ENCODE measurements at regions not wholly inside any gene's neighbourhood (a gene's known extent, or its start where the extent isn't known, plus 50 kb on each side); places are given as distances from the start of the nearest gene placed in this dataset.

DNA sequence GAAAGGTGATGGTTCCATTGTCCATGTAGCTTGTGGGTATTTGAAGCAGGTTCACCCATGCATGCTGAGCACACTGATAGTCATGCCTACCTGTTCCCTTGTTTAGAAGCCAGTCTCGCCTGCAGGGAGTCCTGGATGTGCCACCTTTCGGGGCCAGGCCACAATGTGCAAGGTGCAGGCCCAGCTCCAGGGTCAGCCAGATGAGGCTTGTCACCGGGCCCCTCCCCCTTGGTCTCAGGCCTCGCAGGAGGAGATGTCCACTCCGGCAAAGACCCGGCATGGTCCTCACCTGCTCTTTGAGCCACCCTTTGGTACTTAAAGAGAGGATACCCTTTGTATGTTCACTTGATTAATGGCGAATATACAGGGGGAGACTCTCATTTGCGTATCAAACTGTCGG is 140.4 kb upstream of the RTL1 start:
- Histone ChIP-seq H3K9me3 (no peaks in the 10 kb centered on the region), H3K4me1 (no peaks in the 10 kb centered on the region), H3K36me3 (no peaks in the 10 kb centered on the region), H3K27me3 (peaks cover 3% of the 10 kb centered on the region), H3K4me3 (no peak overlapping the region), H3K27ac (no peak overlapping the region)
- 90% methylated on average over 9 of the region's 9 CpGs for WGBS
- no peak for DNase-seq (ENCODE audit: low spot score in 2 of 2)
- TF ChIP-seq POLR2AphosphoS5 (IDR thresholded peaks at IDR 0.05) (no peak), EP300 (IDR thresholded peaks at IDR 0.05) (no peak), POLR2A (IDR thresholded peaks at IDR 0.05) (no peak)

DNA sequence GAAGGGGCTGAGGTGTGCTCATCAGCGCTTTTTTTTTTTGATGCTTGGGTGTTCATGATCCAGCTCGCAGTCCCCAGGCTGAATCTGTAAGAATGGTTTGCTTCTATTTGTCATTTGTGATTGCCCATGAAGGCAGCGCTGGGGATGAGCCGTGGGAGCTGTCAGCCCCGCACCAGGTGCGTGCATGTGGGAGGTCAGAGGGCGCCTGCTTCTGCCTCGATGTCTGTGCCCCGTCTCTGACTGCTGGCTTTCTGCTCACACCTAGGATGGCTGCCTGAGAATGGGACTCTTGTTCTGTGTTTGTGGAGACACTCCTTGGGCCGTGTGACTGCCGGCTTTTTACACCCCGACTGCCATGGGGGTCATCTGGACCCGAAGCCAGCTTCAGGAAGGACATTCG is 141.2 kb upstream of the RTL1 start:
- TF ChIP-seq EP300 (IDR thresholded peaks at IDR 0.05) (no peak), POLR2A (IDR thresholded peaks at IDR 0.05) (no peak), POLR2AphosphoS5 (IDR thresholded peaks at IDR 0.05) (no peak)
- TF ChIP-seq, protein P1, sequence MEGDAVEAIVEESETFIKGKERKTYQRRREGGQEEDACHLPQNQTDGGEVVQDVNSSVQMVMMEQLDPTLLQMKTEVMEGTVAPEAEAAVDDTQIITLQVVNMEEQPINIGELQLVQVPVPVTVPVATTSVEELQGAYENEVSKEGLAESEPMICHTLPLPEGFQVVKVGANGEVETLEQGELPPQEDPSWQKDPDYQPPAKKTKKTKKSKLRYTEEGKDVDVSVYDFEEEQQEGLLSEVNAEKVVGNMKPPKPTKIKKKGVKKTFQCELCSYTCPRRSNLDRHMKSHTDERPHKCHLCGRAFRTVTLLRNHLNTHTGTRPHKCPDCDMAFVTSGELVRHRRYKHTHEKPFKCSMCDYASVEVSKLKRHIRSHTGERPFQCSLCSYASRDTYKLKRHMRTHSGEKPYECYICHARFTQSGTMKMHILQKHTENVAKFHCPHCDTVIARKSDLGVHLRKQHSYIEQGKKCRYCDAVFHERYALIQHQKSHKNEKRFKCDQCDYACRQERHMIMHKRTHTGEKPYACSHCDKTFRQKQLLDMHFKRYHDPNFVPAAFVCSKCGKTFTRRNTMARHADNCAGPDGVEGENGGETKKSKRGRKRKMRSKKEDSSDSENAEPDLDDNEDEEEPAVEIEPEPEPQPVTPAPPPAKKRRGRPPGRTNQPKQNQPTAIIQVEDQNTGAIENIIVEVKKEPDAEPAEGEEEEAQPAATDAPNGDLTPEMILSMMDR (IDR thresholded peaks at IDR 0.05) = no peak
- H3K4me1 ChIP-seq = no peaks in the 10 kb centered on the region
- 91% methylated on average over 6 of the region's 14 CpGs for WGBS

DNA sequence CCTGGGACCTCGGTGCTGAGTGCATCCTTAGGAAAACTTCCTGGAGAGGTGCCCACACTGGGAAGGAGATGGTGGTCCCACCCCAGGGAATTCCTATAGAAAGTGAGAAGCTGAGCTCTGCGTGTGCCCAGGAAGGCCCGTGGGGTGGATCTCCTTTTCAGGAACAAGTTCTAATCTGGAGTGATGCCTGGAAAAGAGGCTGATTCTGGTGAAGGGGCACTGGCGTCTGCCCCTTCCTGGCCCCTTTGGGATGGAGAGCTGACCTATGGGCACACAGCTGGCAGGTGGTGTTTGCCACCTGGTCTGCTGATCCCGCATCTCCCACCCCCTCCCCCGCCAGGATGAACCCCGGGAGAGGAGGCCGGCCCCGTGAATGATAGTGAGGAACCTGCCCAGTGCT is 142.0 kb upstream of the RTL1 start:
- H3K27me3 ChIP-seq = peaks cover 5% of the 10 kb centered on the region
- no peak overlapping the region for H3K4me3 ChIP-seq
- H3K27ac ChIP-seq = no peak overlapping the region
- DNase-seq (ENCODE audit: low spot score in 2 of 2) = no peak
- 77% methylated on average over 6 of the region's 9 CpGs for WGBS
- no peaks in the 10 kb centered on the region for H3K4me1 ChIP-seq
- no peaks in the 10 kb centered on the region for H3K9me3 ChIP-seq
- no peak for TF ChIP-seq POLR2AphosphoS5 (IDR thresholded peaks at IDR 0.05)
- TF ChIP-seq, protein P1 (IDR thresholded peaks at IDR 0.05) = no peak
- TF ChIP-seq POLR2A (IDR thresholded peaks at IDR 0.05) = no peak
- TF ChIP-seq EP300 (IDR thresholded peaks at IDR 0.05) = no peak
- H3K36me3 ChIP-seq = no peaks in the 10 kb centered on the region

More for the DNA sequence above, 141.2 kb upstream of the RTL1 start:
- Histone ChIP-seq H3K36me3 (no peaks in the 10 kb centered on the region), H3K27me3 (peaks cover 5% of the 10 kb centered on the region), H3K4me3 (no peak overlapping the region), H3K9me3 (no peaks in the 10 kb centered on the region), H3K27ac (no peak overlapping the region)
- DNase-seq (ENCODE audit: low spot score in 2 of 2) = no peak

DNA sequence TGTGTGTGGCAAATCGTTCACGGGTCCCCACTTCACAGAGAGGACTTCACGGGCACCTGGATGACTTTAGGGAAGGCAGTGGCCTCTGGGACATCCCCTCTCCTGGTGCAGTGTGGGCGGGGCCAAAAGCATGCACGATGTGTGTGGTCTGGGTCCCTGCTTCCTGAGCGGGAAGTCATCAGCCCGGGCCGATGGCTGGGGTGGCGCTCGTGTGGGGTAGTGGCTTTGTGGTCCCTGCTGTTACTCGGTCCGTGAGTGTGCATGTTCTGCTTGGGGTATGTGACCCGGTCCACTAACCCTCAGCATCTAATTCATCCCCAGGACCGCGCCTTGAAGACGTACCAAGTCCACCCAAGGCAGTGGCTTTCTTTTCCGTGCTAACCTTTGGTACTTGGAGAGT is 142.5 kb upstream of the RTL1 start:
- Histone ChIP-seq H3K4me3 (no peak overlapping the region), H3K27ac (no peak overlapping the region), H3K27me3 (peaks cover 7% of the 10 kb centered on the region), H3K9me3 (no peaks in the 10 kb centered on the region), H3K4me1 (no peaks in the 10 kb centered on the region), H3K36me3 (no peaks in the 10 kb centered on the region)
- DNase-seq (ENCODE audit: low spot score in 2 of 2) = no peak
- TF ChIP-seq POLR2AphosphoS5 (IDR thresholded peaks at IDR 0.05) = no peak
- TF ChIP-seq POLR2A (IDR thresholded peaks at IDR 0.05) = no peak
- TF ChIP-seq, protein P1 (IDR thresholded peaks at IDR 0.05) = no peak
- TF ChIP-seq EP300 (IDR thresholded peaks at IDR 0.05) = no peak
- 95% methylated on average over 14 of the region's 17 CpGs for WGBS

DNA sequence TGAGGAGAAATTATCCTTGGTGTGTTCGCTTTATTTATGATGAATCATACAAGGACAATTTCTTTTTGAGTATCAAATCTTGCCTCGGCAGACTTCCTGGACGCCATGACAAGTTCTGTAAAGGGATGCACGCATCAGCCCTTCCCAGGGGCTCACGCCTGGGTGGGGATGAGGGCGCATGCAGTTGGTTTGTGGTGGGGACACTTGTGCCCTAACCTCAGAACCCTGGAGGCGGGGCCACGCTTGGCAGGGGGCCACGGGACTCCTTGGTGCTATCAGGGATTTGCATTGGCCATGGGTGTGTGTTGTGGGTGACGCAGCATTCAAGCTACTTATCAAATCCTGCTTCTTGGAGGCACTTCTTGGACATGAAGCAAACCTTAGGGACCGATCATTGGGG is 143.8 kb upstream of the RTL1 start:
- H3K27me3 ChIP-seq = peaks cover 7% of the 10 kb centered on the region
- no peaks in the 10 kb centered on the region for H3K9me3 ChIP-seq
- no peaks in the 10 kb centered on the region for H3K36me3 ChIP-seq
- DNase-seq (ENCODE audit: low spot score in 2 of 2) = no peak
- WGBS = 90% methylated on average over 9 of the region's 11 CpGs
- no peaks in the 10 kb centered on the region for H3K4me1 ChIP-seq
- H3K27ac ChIP-seq = no peak overlapping the region
- TF ChIP-seq EP300 (IDR thresholded peaks at IDR 0.05) (no peak), POLR2AphosphoS5 (IDR thresholded peaks at IDR 0.05) (no peak), POLR2A (IDR thresholded peaks at IDR 0.05) (no peak)
- TF ChIP-seq, protein P1 (IDR thresholded peaks at IDR 0.05) = no peak
- H3K4me3 ChIP-seq = no peak overlapping the region

DNA sequence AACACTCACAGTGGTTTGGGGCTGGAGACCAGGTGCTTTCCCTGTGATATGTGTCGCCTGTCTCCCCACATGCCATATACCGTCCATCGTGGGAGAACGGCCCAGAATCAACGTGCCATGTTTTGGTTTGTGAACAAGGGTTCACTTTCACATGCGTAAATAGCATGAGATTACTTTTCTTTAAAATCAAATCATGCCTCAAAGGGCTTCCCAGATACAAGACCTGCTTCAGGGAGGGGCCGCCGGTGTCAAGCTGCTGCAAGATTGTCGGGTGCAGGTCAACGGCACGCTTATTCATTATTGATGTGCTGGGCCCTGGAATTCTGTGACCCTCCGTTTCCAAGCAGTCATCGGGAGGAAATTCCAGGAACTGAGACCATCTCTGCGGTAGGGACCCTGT is 145.2 kb upstream of the RTL1 start:
- Histone ChIP-seq H3K9me3 (no peaks in the 10 kb centered on the region), H3K36me3 (no peaks in the 10 kb centered on the region), H3K4me3 (no peak overlapping the region), H3K27ac (no peak overlapping the region), H3K27me3 (peaks cover 7% of the 10 kb centered on the region), H3K4me1 (no peaks in the 10 kb centered on the region)
- no peak for DNase-seq (ENCODE audit: low spot score in 2 of 2)
- no peak for TF ChIP-seq POLR2AphosphoS5 (IDR thresholded peaks at IDR 0.05)
- TF ChIP-seq, protein P1 (IDR thresholded peaks at IDR 0.05) = no peak
- TF ChIP-seq EP300 (IDR thresholded peaks at IDR 0.05) = no peak
- no peak for TF ChIP-seq POLR2A (IDR thresholded peaks at IDR 0.05)
- whole genome bisulfite sequencing = 92% methylated on average over 14 of the region's 14 CpGs

All from suprapubic skin (tissue), 4 donors.